H9 (cell line): ENCODE measurements at regions not wholly inside any gene's neighbourhood (a gene's known extent, or its start where the extent isn't known, plus 50 kb on each side); places are given as distances from the start of the nearest gene placed in this dataset.

Experiments used
- DNase-seq: peaks from one replicate; pipeline ENCODE4 v3.0.0-alpha.2; 2017
- H2AFZ ChIP-seq: one replicate; pipeline ENCODE4 v1.6.1; 2013; ENCODE audit warnings: mild to moderate bottlenecking, low read length, control low read depth, moderate library complexity
- H2AK5ac ChIP-seq: 2 replicates; pipeline ENCODE4 v1.6.1; 2013; ENCODE audit warnings: low read length, control low read depth, mixed read lengths; ENCODE audit not compliant: insufficient read length
- H2BK120ac ChIP-seq: one replicate; pipeline ENCODE4 v1.6.1; 2013; ENCODE audit warnings: low read depth, mild to moderate bottlenecking, low read length, control low read depth, inconsistent platforms; ENCODE audit not compliant: poor library complexity, severe bottlenecking
- H2BK12ac ChIP-seq: 2 replicates; pipeline ENCODE4 v1.6.1; 2013; ENCODE audit warnings: low read length, control low read depth, mixed read lengths, low read depth; ENCODE audit not compliant: insufficient read length
- H2BK15ac ChIP-seq: 2 replicates; pipeline ENCODE4 v1.6.1; 2013; ENCODE audit warnings: low read depth, low read length, control low read depth
- H2BK20ac ChIP-seq: one replicate; pipeline ENCODE4 v1.6.1; 2013; ENCODE audit warnings: low read depth, mild to moderate bottlenecking, low read length, control low read depth, inconsistent platforms; ENCODE audit not compliant: poor library complexity, severe bottlenecking
- H2BK5ac ChIP-seq: 2 replicates; pipeline ENCODE4 v1.6.1; 2013; ENCODE audit warnings: low read length, control low read depth, mixed read lengths; ENCODE audit not compliant: insufficient read length
- H3K14ac ChIP-seq: 2 replicates; pipeline ENCODE4 v1.6.1; 2013; ENCODE audit warnings: low read length, control low read depth; ENCODE audit not compliant: insufficient read depth
- H3K18ac ChIP-seq: 2 replicates; pipeline ENCODE4 v1.6.1; 2013; ENCODE audit warnings: low read depth, mild to moderate bottlenecking, mixed read lengths, low read length, control low read depth; ENCODE audit not compliant: insufficient read length
- H3K23ac ChIP-seq: 2 replicates; pipeline ENCODE4 v1.6.1; 2013; ENCODE audit warnings: low read length, control low read depth, mixed read lengths, low read depth; ENCODE audit not compliant: insufficient read length
- H3K23me2 ChIP-seq: 2 replicates; pipeline ENCODE4 v1.6.1; 2013; ENCODE audit warnings: low read depth, mild to moderate bottlenecking, mixed read lengths, low read length, control low read depth; ENCODE audit not compliant: insufficient read length, poor library complexity, severe bottlenecking
- H3K27ac ChIP-seq: 2 replicates; pipeline ENCODE4 v1.5.1; 2013; ENCODE audit warnings: low read length, control low read depth, mixed read lengths, low read depth; ENCODE audit not compliant: insufficient read length
- H3K27me3 ChIP-seq: 2 replicates; pipeline ENCODE4 v1.6.1; 2013; ENCODE audit warnings: low read length, control low read depth, inconsistent platforms; ENCODE audit not compliant: insufficient read depth
- H3K4ac ChIP-seq: 2 replicates; pipeline ENCODE4 v1.6.1; 2013; ENCODE audit warnings: low read depth, mild to moderate bottlenecking, control low read depth, inconsistent platforms, low read length, moderate library complexity
- H3K4me1 ChIP-seq: 2 replicates; pipeline ENCODE4 v1.6.1; 2013; ENCODE audit warnings: low read length, control low read depth, inconsistent platforms; ENCODE audit not compliant: insufficient read depth
- H3K4me2 ChIP-seq: 2 replicates; pipeline ENCODE4 v1.6.1; 2013; ENCODE audit warnings: low read length, control low read depth, mixed read lengths; ENCODE audit not compliant: insufficient read length, insufficient read depth
- H3K56ac ChIP-seq: 2 replicates; pipeline ENCODE4 v1.6.1; 2013; ENCODE audit warnings: low read depth, mild to moderate bottlenecking, mixed read lengths, low read length, control low read depth; ENCODE audit not compliant: insufficient read length
- H3K79me1 ChIP-seq: 2 replicates; pipeline ENCODE4 v1.6.1; 2013; ENCODE audit warnings: low read depth, mild to moderate bottlenecking, moderate library complexity, low read length, control low read depth, inconsistent platforms; ENCODE audit not compliant: insufficient read depth, poor library complexity, severe bottlenecking
- H3K79me2 ChIP-seq: 2 replicates; pipeline ENCODE4 v1.6.1; 2013; ENCODE audit warnings: low read length, control low read depth, inconsistent platforms; ENCODE audit not compliant: insufficient read depth
- H3K9ac ChIP-seq: 2 replicates; pipeline ENCODE4 v1.6.1; 2013; ENCODE audit warnings: low read length, control low read depth, mixed read lengths; ENCODE audit not compliant: insufficient read length; ENCODE audit errors: extremely low read depth
- H3K9me3 ChIP-seq: one replicate; pipeline ENCODE4 v1.6.1; 2013; ENCODE audit warnings: low read depth, low read length, inconsistent platforms; ENCODE audit not compliant: control insufficient read depth
- H3T11ph ChIP-seq: one replicate; pipeline ENCODE4 v1.6.1; 2013; ENCODE audit warnings: mild to moderate bottlenecking, low read length, control low read depth, inconsistent platforms
- H4K20me1 ChIP-seq: one replicate; pipeline ENCODE4 v1.6.1; 2013; ENCODE audit not compliant: control insufficient read depth, insufficient read length, insufficient read depth
- H4K5ac ChIP-seq: 2 replicates; pipeline ENCODE4 v1.6.1; 2013; ENCODE audit warnings: low read depth, mild to moderate bottlenecking, mixed read lengths, low read length, control low read depth; ENCODE audit not compliant: insufficient read length
- H4K8ac ChIP-seq: replicated peaks from 2 replicates; pipeline ENCODE4 v1.6.1; 2013; ENCODE audit warnings: low read length, control low read depth, mixed read lengths, low read depth; ENCODE audit not compliant: insufficient read length
- H4K91ac ChIP-seq: 2 replicates; pipeline ENCODE4 v1.6.1; 2013; ENCODE audit warnings: low read depth, mild to moderate bottlenecking, moderate library complexity, mixed read lengths, low read length, control low read depth; ENCODE audit not compliant: insufficient read length
- H3K27ac Mint-ChIP-seq, 3 experiments: 2 replicates in 2 of 3; 3 replicates in 1 of 3; pipeline ENCODE4 v1.8.0; 2020 to 2021; ENCODE audit warnings: mixed read lengths in 3 of 3, mild to moderate bottlenecking in 1 of 3, moderate library complexity in 1 of 3
- H3K27me3 Mint-ChIP-seq: 2 replicates; pipeline ENCODE4 v1.8.0; 2021; ENCODE audit warnings: low read depth, mild to moderate bottlenecking, moderate library complexity, mixed read lengths
- H3K36me3 Mint-ChIP-seq, 3 experiments: 2 replicates in 2 of 3; 3 replicates in 1 of 3; pipeline ENCODE4 v1.8.0; 2020 to 2021; ENCODE audit warnings: low read depth in 3 of 3, mixed read lengths in 3 of 3; ENCODE audit not compliant: insufficient read depth in 1 of 3
- H3K4me1 Mint-ChIP-seq, 2 experiments: 2 replicates each; pipeline ENCODE4 v1.8.0; 2020; ENCODE audit warnings: mixed read lengths in 2 of 2
- H3K4me3 Mint-ChIP-seq, 2 experiments: 2 replicates in 1 of 2; 3 replicates in 1 of 2; pipeline ENCODE4 v1.8.0; 2020 to 2021; ENCODE audit warnings: mild to moderate bottlenecking in 2 of 2, mixed read lengths in 2 of 2, moderate library complexity in 1 of 2
- H3K9me3 Mint-ChIP-seq, 2 experiments: 2 replicates in 1 of 2; 3 replicates in 1 of 2; pipeline ENCODE4 v1.8.0; 2020; ENCODE audit warnings: mild to moderate bottlenecking in 2 of 2, mixed read lengths in 2 of 2, moderate library complexity in 1 of 2
- WGBS: extraction: QIAGEN DNeasy Blood & Tissue Kit; methylation state at CpG from one replicate; pipeline ENCODE4 v1.1.7; 2013; ENCODE audit warnings: missing lambda C conversion rate, low lambda C conversion rate, mixed read lengths; ENCODE audit not compliant: insufficient read length; ENCODE audit errors: extremely low coverage; 5-methylcytosine and 5-hydroxymethylcytosine counted together
- TF ChIP-seq, protein P1 (sequence below): fragments of 200-600 bp; sonication (generic); conservative IDR thresholded peaks from 3 replicates; pipeline ENCODE4 v1.8.0; 2021; ENCODE audit warnings: antibody characterized with exemption, mild to moderate bottlenecking

DNA sequence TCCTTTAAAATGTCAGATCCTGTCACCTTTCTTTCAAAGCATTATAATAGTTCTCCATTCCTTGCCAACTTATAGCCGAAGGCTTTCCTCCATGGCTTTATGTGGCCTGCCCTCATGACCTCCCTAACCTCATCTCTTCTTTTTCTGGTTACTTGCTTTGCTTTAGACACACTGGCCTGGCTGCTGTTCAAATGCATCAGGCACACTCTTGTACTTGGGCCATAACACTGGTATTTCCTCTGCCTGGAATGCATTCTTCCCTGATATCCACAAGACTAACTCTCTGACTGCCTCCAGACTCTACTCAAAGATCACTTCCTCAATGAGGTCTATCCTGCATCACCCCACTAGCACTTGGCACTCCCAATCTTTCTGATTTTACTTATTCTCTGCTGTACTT is 710.3 kb downstream of the KCNA4 start:
- Histone ChIP-seq H3K27me3 (no peaks in the 10 kb centered on the region), H4K20me1 (no peaks in the 10 kb centered on the region), H3K23ac (no peak overlapping the region), H2BK20ac (no peak overlapping the region), H3K79me1 (no peaks in the 10 kb centered on the region), H3K27ac (no peak overlapping the region), H2AK5ac (no peak overlapping the region), H3K4ac (no peak overlapping the region), H4K5ac (no peak overlapping the region), H3K9ac (no peak overlapping the region), H3K9me3 (no peaks in the 10 kb centered on the region), H4K91ac (no peak overlapping the region), H4K8ac (no peak overlapping the region), H2BK12ac (no peak overlapping the region), H3K79me2 (no peaks in the 10 kb centered on the region), H2BK120ac (no peak overlapping the region), H3T11ph (no peak overlapping the region), H3K4me1 (no peaks in the 10 kb centered on the region), H3K56ac (no peak overlapping the region), H3K14ac (no peak overlapping the region), H2BK15ac (no peak overlapping the region), H3K18ac (no peak overlapping the region), H3K4me2 (no peak overlapping the region), H2AFZ (no peak overlapping the region), H3K23me2 (no peaks in the 10 kb centered on the region), H2BK5ac (no peak overlapping the region)
- TF ChIP-seq, protein P1, sequence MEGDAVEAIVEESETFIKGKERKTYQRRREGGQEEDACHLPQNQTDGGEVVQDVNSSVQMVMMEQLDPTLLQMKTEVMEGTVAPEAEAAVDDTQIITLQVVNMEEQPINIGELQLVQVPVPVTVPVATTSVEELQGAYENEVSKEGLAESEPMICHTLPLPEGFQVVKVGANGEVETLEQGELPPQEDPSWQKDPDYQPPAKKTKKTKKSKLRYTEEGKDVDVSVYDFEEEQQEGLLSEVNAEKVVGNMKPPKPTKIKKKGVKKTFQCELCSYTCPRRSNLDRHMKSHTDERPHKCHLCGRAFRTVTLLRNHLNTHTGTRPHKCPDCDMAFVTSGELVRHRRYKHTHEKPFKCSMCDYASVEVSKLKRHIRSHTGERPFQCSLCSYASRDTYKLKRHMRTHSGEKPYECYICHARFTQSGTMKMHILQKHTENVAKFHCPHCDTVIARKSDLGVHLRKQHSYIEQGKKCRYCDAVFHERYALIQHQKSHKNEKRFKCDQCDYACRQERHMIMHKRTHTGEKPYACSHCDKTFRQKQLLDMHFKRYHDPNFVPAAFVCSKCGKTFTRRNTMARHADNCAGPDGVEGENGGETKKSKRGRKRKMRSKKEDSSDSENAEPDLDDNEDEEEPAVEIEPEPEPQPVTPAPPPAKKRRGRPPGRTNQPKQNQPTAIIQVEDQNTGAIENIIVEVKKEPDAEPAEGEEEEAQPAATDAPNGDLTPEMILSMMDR, result no peak
- H3K27ac Mint-ChIP-seq, result no peak overlapping the region
- no CpG with 5 or more reads among the region's 1 CpG for WGBS
- H3K36me3 Mint-ChIP-seq, result no peaks in the 10 kb centered on the region
- 0 out of 2 replicates have a peak, but pooled peaks cover 2% of the 10 kb centered on the region for H3K27me3 Mint-ChIP-seq
- no peaks in the 10 kb centered on the region for H3K4me1 Mint-ChIP-seq
- no peaks in the 10 kb centered on the region for H3K9me3 Mint-ChIP-seq
- DNase-seq, result no peak
- H3K4me3 Mint-ChIP-seq, result no peak overlapping the region
